Heart left ventricle (tissue), 13 donors: ENCODE measurements at regions not wholly inside any gene's neighbourhood (a gene's known extent, or its start where the extent isn't known, plus 50 kb on each side); places are given as distances from the start of the nearest gene placed in this dataset.

ENCODE experiments used
- CTCF ChIP-seq, 12 donors: fragments of 200-600 bp; sonication (generic) in 4 of 12; IDR thresholded peaks; one replicate each; pipeline versions ENCODE4 v1.5.0 to v1.8.0; 2018 to 2022; ENCODE audit warnings: antibody characterized with exemption in 12 of 12, mild to moderate bottlenecking in 5 of 12
- POLR2A ChIP-seq, 2 donors: fragments of 450-650 bp; IDR thresholded peaks; one replicate each; pipeline ENCODE4 v1.6.1; 2017; ENCODE audit warnings: antibody characterized with exemption in 2 of 2, mild to moderate bottlenecking in 2 of 2, moderate library complexity in 2 of 2
- donor health status: ischemic (EF 13 %, LVEDD 7.1; RV severe dilation, severe dysfunction).
- donor health status: DM: no; HTN: yes; CAD: no.
- donor health status: DM: no; HTN: no; CAD: no.
- donor health status: ischemic (EF 25% LVEDD 6.9; RV normal size, moderate dysfunction).
- donor health status: ischemic (EF 25% LVEDD 5.7; RV mildly dilated, moderate dysfunction).
- donor health status: ischemic (EF 35%, LVEDD 5.7; RV mildly dilated, moderate dysfunction).
- donor health status: nonischemic (EF 11% LVEDD 7.7; RV severe dilation, severe dysfunction).
- donor health status: DM: yes; HTN: yes; CAD: no.
- donor health status: PGD.
- donor health status: ischemic (EF 29% LVEDD 5.4; RV normal size, mild dysfunction).
- donor health status: nonischemic (EF 23%, LVEDD 6.1; RV moderate dilation, normal function).

GRCh38 chr2:49532702-49533101, 378.4 kb upstream of the FSHR start:
- TF ChIP-seq CTCF (IDR thresholded peaks at IDR 0.05), result no peak
- TF ChIP-seq POLR2A (IDR thresholded peaks at IDR 0.05), result no peak
